Transverse colon (tissue), 4 donors: ENCODE measurements at regions not wholly inside any gene's neighbourhood (a gene's known extent, or its start where the extent isn't known, plus 50 kb on each side); places are given as distances from the start of the nearest gene placed in this dataset.

Experiments used
- DNase-seq: peaks from one replicate; pipeline ENCODE4 v3.0.0-alpha.2; 2019
- H3K27ac ChIP-seq, 4 donors: fragments of 200-600 bp; sonication (generic); 2 replicates each; pipeline ENCODE4 v1.5.1; 2016 to 2018; ENCODE audit warnings: inconsistent platforms in 4 of 4
- H3K27me3 ChIP-seq: fragments of 200-600 bp; sonication (generic); 2 replicates; pipeline ENCODE4 v1.5.1; 2017; ENCODE audit warnings: inconsistent platforms
- H3K36me3 ChIP-seq, 4 donors: fragments of 200-600 bp; sonication (generic); 2 replicates each; pipeline ENCODE4 v1.5.1; 2017 to 2019; ENCODE audit warnings: inconsistent platforms in 4 of 4
- H3K4me1 ChIP-seq, 4 donors: fragments of 200-600 bp; sonication (generic); 2 replicates each; pipeline ENCODE4 v1.5.1; 2017 to 2020; ENCODE audit warnings: inconsistent platforms in 4 of 4
- H3K4me3 ChIP-seq, 4 donors: fragments of 200-600 bp; sonication (generic); 1 replicate in 1 of 4; 2 replicates in 3 of 4; pipeline versions ENCODE4 v1.5.1 to v1.6.1; 2017 to 2019; ENCODE audit warnings: inconsistent platforms in 4 of 4
- H3K9me3 ChIP-seq, 2 donors: fragments of 200-600 bp; sonication (generic); 2 replicates each; pipeline ENCODE4 v1.5.1; 2017 to 2019; ENCODE audit warnings: inconsistent platforms in 2 of 2
- CTCF ChIP-seq, 5 experiments: fragments of 200-600 bp in 3 of 5; fragments of 450-650 bp in 2 of 5; sonication (generic) in 3 of 5; IDR thresholded peaks; 1 replicate in 2 of 5; 2 replicates in 3 of 5; pipeline ENCODE4 v1.5.1; 2016 to 2017; ENCODE audit warnings: antibody characterized with exemption in 5 of 5, inconsistent platforms in 3 of 5, mild to moderate bottlenecking in 2 of 5, moderate library complexity in 1 of 5
- EP300 ChIP-seq: sonication (generic); formaldehyde crosslinking; IDR thresholded peaks from one replicate; pipeline ENCODE4 v1.6.1; 2017; ENCODE audit warnings: antibody characterized with exemption, low read depth
- POLR2A ChIP-seq: fragments of 450-650 bp; IDR thresholded peaks from one replicate; pipeline ENCODE4 v1.6.1; 2016; ENCODE audit warnings: antibody characterized with exemption, mild to moderate bottlenecking, moderate library complexity
- POLR2AphosphoS5 ChIP-seq, 3 donors: sonication (generic); formaldehyde crosslinking; IDR thresholded peaks; one replicate each; pipeline ENCODE4 v1.6.1; 2016; ENCODE audit warnings: antibody characterized with exemption in 3 of 3
- WGBS, 2 donors: methylation state at CpG; one replicate each; pipeline ENCODE4 v1.1.5; 2018; ENCODE audit warnings: low coverage in 1 of 2; 5-methylcytosine and 5-hydroxymethylcytosine counted together
- in situ Hi-C, 4 donors: fragments of 200-750 bp; cut with MboI; loops; one replicate each; pipeline versions ENCODE4 v1.15.0 to v1.15.1; 2017; ENCODE audit warnings: low sequenced_read_pairs in 3 of 4, low pct_ligation_motif_present in 1 of 4, low pct_unique_long_range_greater_than_20kb in 1 of 4
- intact Hi-C: fragments of 100-400 bp; cut with DNase I; formaldehyde crosslinking; loops from one replicate; pipeline ENCODE4 v1.15.1; 2023; ENCODE audit warnings: low total_unique reads

- no peaks in the 10 kb centered on the region for H3K27me3 ChIP-seq
- peaks cover 0 to 5% of the 10 kb centered on the region in 2 donors for H3K9me3 ChIP-seq
- TF ChIP-seq EP300 (no peak), POLR2A (no peak), CTCF (IDR thresholded peaks at IDR 0.05) (no peak), POLR2AphosphoS5 (IDR thresholded peaks at IDR 0.05) (no peak)
- H3K36me3 ChIP-seq = no peaks in the 10 kb centered on the region
- WGBS, 2 donors = 42 to 76% methylated on average over 2 of the region's 2 CpGs
- intact Hi-C loops (no loop called here), in situ Hi-C loops (no loop called here)
- H3K27ac ChIP-seq = no peak overlapping the region
- H3K4me3 ChIP-seq = no peak overlapping the region
- no peak for DNase-seq
- no peaks in the 10 kb centered on the region for H3K4me1 ChIP-seq
Measured at GRCh38 chr7:67675971-67676370, 679.3 kb downstream of the TYW1 start.

- Histone ChIP-seq H3K4me3 (no peak overlapping the region), H3K36me3 (no peaks in the 10 kb centered on the region), H3K9me3 (peaks cover 0 to 5% of the 10 kb centered on the region in 2 donors), H3K27me3 (no peaks in the 10 kb centered on the region), H3K4me1 (no peaks in the 10 kb centered on the region), H3K27ac (no peak overlapping the region)
- in situ Hi-C loops (no loop called here), intact Hi-C loops (no loop called here)
- TF ChIP-seq POLR2AphosphoS5 (IDR thresholded peaks at IDR 0.05) (no peak), EP300 (no peak), POLR2A (no peak), CTCF (IDR thresholded peaks at IDR 0.05) (no peak)
- WGBS, 2 donors = 47 to 59% methylated on average over 3 to 4 of the region's 4 CpGs
- DNase-seq = no peak
Measured at GRCh38 chr7:67678419-67678818, 681.8 kb downstream of the TYW1 start.

GRCh38 chr7:67683628-67684027, 687.0 kb downstream of the TYW1 start:
- intact Hi-C loops = no loop called here
- no peaks in the 10 kb centered on the region for H3K27me3 ChIP-seq
- H3K9me3 ChIP-seq = no peaks in the 10 kb centered on the region
- no peak overlapping the region for H3K4me3 ChIP-seq
- no peaks in the 10 kb centered on the region for H3K36me3 ChIP-seq
- no peaks in the 10 kb centered on the region for H3K4me1 ChIP-seq
- in situ Hi-C loops = no loop called here
- no peak overlapping the region for H3K27ac ChIP-seq
- WGBS, 2 donors = 78 to 90% methylated on average over 4 of the region's 4 CpGs
- TF ChIP-seq POLR2A = no peak
- no peak for TF ChIP-seq POLR2AphosphoS5 (IDR thresholded peaks at IDR 0.05)
- TF ChIP-seq EP300 = no peak
- TF ChIP-seq CTCF (IDR thresholded peaks at IDR 0.05) = no peak
- no peak for DNase-seq

GRCh38 chr7:67690700-67691099, 694.1 kb downstream of the TYW1 start:
- H3K4me3 ChIP-seq = no peak overlapping the region
- peaks cover 0 to 14% of the 10 kb centered on the region in 2 donors for H3K9me3 ChIP-seq
- TF ChIP-seq POLR2AphosphoS5 (IDR thresholded peaks at IDR 0.05) (no peak), POLR2A (no peak), EP300 (no peak), CTCF (IDR thresholded peaks at IDR 0.05) (no peak)
- intact Hi-C loops (no loop called here), in situ Hi-C loops (no loop called here)
- no peak for DNase-seq
- H3K27ac ChIP-seq = no peak overlapping the region
- no peaks in the 10 kb centered on the region for H3K4me1 ChIP-seq
- H3K36me3 ChIP-seq = no peaks in the 10 kb centered on the region
- no peaks in the 10 kb centered on the region for H3K27me3 ChIP-seq
- WGBS, 2 donors = 88 to 93% methylated on average over 1 of the region's 1 CpG
